NCI-H1436 (cell line): ENCODE measurements at regions not wholly inside any gene's neighbourhood (a gene's known extent, or its start where the extent isn't known, plus 50 kb on each side); places are given as distances from the start of the nearest gene placed in this dataset.

ENCODE experiments used
- DNase-seq: peaks from one replicate; lab custom pipeline; 2025; lab: John Stamatoyannopoulos, UW

- no peak for DNase-seq
These were observed 105.8 kb downstream of the BAMBI start for GRCh38 chr10:28783087-28783486.

- no peak for DNase-seq
These were observed 107.7 kb downstream of the BAMBI start for GRCh38 chr10:28785018-28785417.

GRCh38 chr10:28788252-28788651 lies 110.9 kb downstream of the BAMBI start:
- DNase-seq: no peak

GRCh38 chr10:28788762-28789161 lies 111.4 kb downstream of the BAMBI start:
- no peak for DNase-seq

GRCh38 chr10:28790146-28790545 lies 112.8 kb downstream of the BAMBI start:
- DNase-seq: no peak

- no peak for DNase-seq
These were observed 116.2 kb downstream of the BAMBI start for GRCh38 chr10:28793482-28793881.

GRCh38 chr10:28794986-28795385 lies 117.7 kb downstream of the BAMBI start:
- DNase-seq: no peak

GRCh38 chr10:28796606-28797512 lies 119.5 kb downstream of the BAMBI start:
- no peak for DNase-seq

GRCh38 chr10:28797904-28798371 lies 120.6 kb downstream of the BAMBI start:
- DNase-seq: no peak

- DNase-seq: no peak
These were observed 121.2 kb downstream of the BAMBI start for GRCh38 chr10:28798428-28798955.

GRCh38 chr10:28798964-28799363 lies 121.6 kb downstream of the BAMBI start:
- no peak for DNase-seq

- DNase-seq: no peak
These were observed 122.8 kb downstream of the BAMBI start for GRCh38 chr10:28800144-28800543.

- DNase-seq: no peak
These were observed 123.9 kb downstream of the BAMBI start for GRCh38 chr10:28801247-28801646.

GRCh38 chr10:28801869-28802268 lies 124.5 kb downstream of the BAMBI start:
- DNase-seq: no peak

GRCh38 chr10:28805390-28805789 lies 128.1 kb downstream of the BAMBI start:
- no peak for DNase-seq

GRCh38 chr10:28806488-28806941 lies 129.2 kb downstream of the BAMBI start:
- DNase-seq: no peak

- DNase-seq: no peak
These were observed 129.8 kb downstream of the BAMBI start for GRCh38 chr10:28806951-28807759.

- DNase-seq: no peak
These were observed 130.7 kb downstream of the BAMBI start for GRCh38 chr10:28807760-28808613.

GRCh38 chr10:28808693-28809092 lies 131.4 kb downstream of the BAMBI start:
- DNase-seq: no peak

- DNase-seq: no peak
These were observed 132.9 kb downstream of the BAMBI start for GRCh38 chr10:28810057-28810870.
